HG03095 (cell line): ENCODE measurements at regions not wholly inside any gene's neighbourhood (a gene's known extent, or its start where the extent isn't known, plus 50 kb on each side); places are given as distances from the start of the nearest gene placed in this dataset.

Source experiments
- ATAC-seq: cut with Tn5 transposase; IDR thresholded peaks from one replicate; pipeline ENCODE4 v1.9.1; 2021; ENCODE audit warnings: moderate library complexity; ENCODE audit not compliant: unreplicated experiment

GRCh38 chr14:98445718-98446117 lies 826.3 kb downstream of the BCL11B start:
- ATAC-seq = no peak

GRCh38 chr14:98446508-98446907 lies 825.5 kb downstream of the BCL11B start:
- ATAC-seq = no peak

- ATAC-seq = no peak
Measured at GRCh38 chr14:98456231-98456630, 815.8 kb downstream of the BCL11B start.

GRCh38 chr14:98458702-98459101 lies 813.3 kb downstream of the BCL11B start:
- ATAC-seq = no peak

- ATAC-seq = no peak
Measured at GRCh38 chr14:98462908-98463307, 809.1 kb downstream of the BCL11B start.

GRCh38 chr14:98466807-98467206 lies 805.2 kb downstream of the BCL11B start:
- ATAC-seq = no peak

- ATAC-seq = no peak
Measured at GRCh38 chr14:98470663-98471062, 801.3 kb downstream of the BCL11B start.

GRCh38 chr14:98474900-98475299 lies 797.1 kb downstream of the BCL11B start:
- no peak for ATAC-seq

- no peak for ATAC-seq
Measured at GRCh38 chr14:98477935-98478334, 794.1 kb downstream of the BCL11B start.

GRCh38 chr14:98489115-98489514 lies 782.9 kb downstream of the BCL11B start:
- ATAC-seq = no peak

- ATAC-seq = no peak
Measured at GRCh38 chr14:98494582-98494981, 777.4 kb downstream of the BCL11B start.

GRCh38 chr14:98498019-98498885 lies 773.7 kb downstream of the BCL11B start:
- no peak for ATAC-seq

GRCh38 chr14:98501335-98501734 lies 770.7 kb downstream of the BCL11B start:
- no peak for ATAC-seq

- ATAC-seq = no peak
Measured at GRCh38 chr14:98501836-98502235, 770.2 kb downstream of the BCL11B start.

GRCh38 chr14:98503086-98503815 lies 768.7 kb downstream of the BCL11B start:
- no peak for ATAC-seq

- no peak for ATAC-seq
Measured at GRCh38 chr14:98507264-98507663, 764.7 kb downstream of the BCL11B start.

GRCh38 chr14:98510392-98510791 lies 761.6 kb downstream of the BCL11B start:
- no peak for ATAC-seq

- ATAC-seq = no peak
Measured at GRCh38 chr14:98512501-98513251, 759.3 kb downstream of the BCL11B start.

GRCh38 chr14:98513558-98513957 lies 758.4 kb downstream of the BCL11B start:
- ATAC-seq = no peak

GRCh38 chr14:98514016-98514415 lies 758.0 kb downstream of the BCL11B start:
- no peak for ATAC-seq

GRCh38 chr14:98536256-98536655 lies 735.7 kb downstream of the BCL11B start:
- ATAC-seq = no peak
